ENCODE measurements at regions not wholly inside any gene's neighbourhood (a gene's known extent, or its start where the extent isn't known, plus 50 kb on each side); places are given as distances from the start of the nearest gene placed in this dataset.

DNA sequence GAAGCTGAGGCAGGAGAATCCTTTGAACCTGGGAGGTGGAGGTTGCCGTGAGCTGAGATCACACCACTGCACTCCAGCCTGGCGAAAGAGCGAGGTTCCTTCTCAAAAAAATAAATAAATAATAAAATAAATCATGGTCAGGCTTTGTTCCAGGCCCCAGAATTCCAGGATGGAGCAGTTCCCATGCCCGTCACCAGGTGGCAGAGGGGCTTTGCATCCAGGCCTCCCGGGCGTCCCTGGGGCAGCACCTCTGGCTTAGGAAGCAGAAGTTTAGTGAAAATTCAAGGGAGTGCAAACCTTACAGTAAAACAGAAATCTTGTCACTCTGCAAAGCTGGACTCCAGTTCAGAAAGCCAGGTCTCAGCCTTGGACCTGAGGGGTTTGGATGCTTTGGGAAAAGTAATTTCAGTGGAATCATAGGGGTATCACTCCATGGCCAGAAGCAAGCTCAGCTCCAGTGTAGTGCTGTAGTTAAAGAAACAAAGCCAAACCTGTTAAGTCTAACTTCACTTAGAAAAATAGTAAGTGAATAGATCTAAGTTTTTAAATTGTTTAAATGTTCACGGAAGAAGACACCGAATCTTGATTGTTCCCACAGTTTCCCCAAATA lies 512.7 kb downstream of the CMPK2 start:
- TF ChIP-seq, protein P1, sequence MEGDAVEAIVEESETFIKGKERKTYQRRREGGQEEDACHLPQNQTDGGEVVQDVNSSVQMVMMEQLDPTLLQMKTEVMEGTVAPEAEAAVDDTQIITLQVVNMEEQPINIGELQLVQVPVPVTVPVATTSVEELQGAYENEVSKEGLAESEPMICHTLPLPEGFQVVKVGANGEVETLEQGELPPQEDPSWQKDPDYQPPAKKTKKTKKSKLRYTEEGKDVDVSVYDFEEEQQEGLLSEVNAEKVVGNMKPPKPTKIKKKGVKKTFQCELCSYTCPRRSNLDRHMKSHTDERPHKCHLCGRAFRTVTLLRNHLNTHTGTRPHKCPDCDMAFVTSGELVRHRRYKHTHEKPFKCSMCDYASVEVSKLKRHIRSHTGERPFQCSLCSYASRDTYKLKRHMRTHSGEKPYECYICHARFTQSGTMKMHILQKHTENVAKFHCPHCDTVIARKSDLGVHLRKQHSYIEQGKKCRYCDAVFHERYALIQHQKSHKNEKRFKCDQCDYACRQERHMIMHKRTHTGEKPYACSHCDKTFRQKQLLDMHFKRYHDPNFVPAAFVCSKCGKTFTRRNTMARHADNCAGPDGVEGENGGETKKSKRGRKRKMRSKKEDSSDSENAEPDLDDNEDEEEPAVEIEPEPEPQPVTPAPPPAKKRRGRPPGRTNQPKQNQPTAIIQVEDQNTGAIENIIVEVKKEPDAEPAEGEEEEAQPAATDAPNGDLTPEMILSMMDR (IDR thresholded peaks at IDR 0.05): no peak
- TF ChIP-seq MAX (CRISPR knock-in tag; IDR thresholded peaks at IDR 0.05) (no peak), USF2 (CRISPR knock-in tag; IDR thresholded peaks at IDR 0.05) (no peak)

All from WTC11 (cell line).